ENCODE measurements at regions not wholly inside any gene's neighbourhood (a gene's known extent, or its start where the extent isn't known, plus 50 kb on each side); places are given as distances from the start of the nearest gene placed in this dataset.
A peak's percentile ranks its signal among the peaks of the same experiment; 100 is the strongest.

- DNase-seq, result no peak
Measured at GRCh38 chr4:181507180-181507835, 735.9 kb upstream of the TENM3 start.

- no peak for DNase-seq
Measured at GRCh38 chr4:181507938-181508337, 735.3 kb upstream of the TENM3 start.

GRCh38 chr4:181508601-181509000 is 734.6 kb upstream of the TENM3 start:
- no peak for DNase-seq

- DNase-seq, result no peak
Measured at GRCh38 chr4:181509073-181509472, 734.1 kb upstream of the TENM3 start.

GRCh38 chr4:181517491-181517890 is 725.7 kb upstream of the TENM3 start:
- DNase-seq, result no peak

- DNase-seq, result no peak
Measured at GRCh38 chr4:181520790-181521189, 722.4 kb upstream of the TENM3 start.

GRCh38 chr4:181523973-181524372 is 719.2 kb upstream of the TENM3 start:
- DNase-seq, result no peak

GRCh38 chr4:181524499-181524898 is 718.7 kb upstream of the TENM3 start:
- DNase-seq, result no peak

GRCh38 chr4:181525634-181526033 is 717.6 kb upstream of the TENM3 start:
- DNase-seq, result no peak

GRCh38 chr4:181528570-181529184 is 714.5 kb upstream of the TENM3 start:
- peak; percentile 65 for DNase-seq

- no peak for DNase-seq
Measured at GRCh38 chr4:181529537-181529936, 713.7 kb upstream of the TENM3 start.

- DNase-seq, result no peak
Measured at GRCh38 chr4:181536196-181536746, 706.9 kb upstream of the TENM3 start.

GRCh38 chr4:181536811-181537434 is 706.3 kb upstream of the TENM3 start:
- no peak for DNase-seq

- DNase-seq, result no peak
Measured at GRCh38 chr4:181538431-181538830, 704.8 kb upstream of the TENM3 start.

- DNase-seq, result no peak
Measured at GRCh38 chr4:181541396-181541795, 701.8 kb upstream of the TENM3 start.

GRCh38 chr4:181548873-181549575 is 694.2 kb upstream of the TENM3 start:
- DNase-seq, result no peak

GRCh38 chr4:181549576-181550188 is 693.5 kb upstream of the TENM3 start:
- DNase-seq, result no peak

- no peak for DNase-seq
Measured at GRCh38 chr4:181550381-181550780, 692.8 kb upstream of the TENM3 start.

GRCh38 chr4:181559637-181560036 is 683.6 kb upstream of the TENM3 start:
- no peak for DNase-seq

- DNase-seq, result no peak
Measured at GRCh38 chr4:181562399-181562798, 680.8 kb upstream of the TENM3 start.

GRCh38 chr4:181564625-181565024 is 678.6 kb upstream of the TENM3 start:
- no peak for DNase-seq

GRCh38 chr4:181566490-181566889 is 676.7 kb upstream of the TENM3 start:
- DNase-seq, result no peak

GRCh38 chr4:181569553-181569952 is 673.6 kb upstream of the TENM3 start:
- peak; percentile 12 for DNase-seq

Measured in amniotic stem cell (primary cell).